H1 (cell line): ENCODE measurements at regions not wholly inside any gene's neighbourhood (a gene's known extent, or its start where the extent isn't known, plus 50 kb on each side); places are given as distances from the start of the nearest gene placed in this dataset.

Source experiments
- CHD1 ChIP-seq: IDR thresholded peaks from 2 replicates; pipeline ENCODE4 v1.6.1; 2012; ENCODE audit warnings: low read depth, low read length, improper control_type of control experiment
- CTCF ChIP-seq, 3 experiments: IDR thresholded peaks; 1 replicate in 2 of 3; 2 replicates in 1 of 3; pipeline versions ENCODE4 v1.5.1 to v1.6.1; 2011; ENCODE audit warnings: low read length in 3 of 3, mild to moderate bottlenecking in 3 of 3, inconsistent platforms in 2 of 3, low read depth in 1 of 3, moderate library complexity in 1 of 3; ENCODE audit not compliant: insufficient read depth in 1 of 3; ENCODE audit errors: control extremely low read depth in 1 of 3
- EP300 ChIP-seq, 2 experiments: IDR thresholded peaks; 1 replicate in 1 of 2; 2 replicates in 1 of 2; pipeline ENCODE4 v1.6.1; 2011 to 2012; ENCODE audit warnings: low read depth in 2 of 2, low read length in 2 of 2, mild to moderate bottlenecking in 2 of 2, borderline replicate concordance in 1 of 2, inconsistent platforms in 1 of 2, moderate library complexity in 1 of 2
- EZH2 ChIP-seq: fragments of 200-600 bp; sonication (generic); IDR thresholded peaks from 2 replicates; pipeline ENCODE4 v1.7.1; 2012; ENCODE audit warnings: low read depth, mild to moderate bottlenecking, moderate library complexity, low read length, inconsistent platforms; ENCODE audit not compliant: severe bottlenecking
- GABPA ChIP-seq: IDR thresholded peaks from 2 replicates; pipeline ENCODE4 v1.6.1; 2011; ENCODE audit warnings: mild to moderate bottlenecking, low read length, moderate library complexity, borderline replicate concordance; ENCODE audit not compliant: insufficient read depth
- POLR2A ChIP-seq, 2 experiments: IDR thresholded peaks; 1 replicate in 1 of 2; 2 replicates in 1 of 2; pipeline ENCODE4 v1.6.1; 2011; ENCODE audit warnings: low read depth in 2 of 2, low read length in 2 of 2, mild to moderate bottlenecking in 2 of 2; ENCODE audit errors: control extremely low read depth in 1 of 2
- RXRA ChIP-seq: IDR thresholded peaks from 2 replicates; pipeline ENCODE4 v1.6.1; 2011; ENCODE audit warnings: low read depth, mild to moderate bottlenecking, low read length, moderate library complexity; ENCODE audit not compliant: insufficient read depth
- TAF1 ChIP-seq: IDR thresholded peaks from 2 replicates; pipeline ENCODE4 v1.6.1; 2011; ENCODE audit warnings: mild to moderate bottlenecking, low read depth, low read length

GRCh38 chr15:79161837-79162508, 71.4 kb upstream of the RASGRF1 start:
- no peak for TF ChIP-seq GABPA
- no peak for TF ChIP-seq TAF1
- no peak for TF ChIP-seq CTCF (IDR thresholded peaks at IDR 0.05; ENCODE audit: control extremely low read depth in 1 of 3, insufficient read depth in 1 of 3, low read depth in 1 of 3, low read length in 3 of 3)
- TF ChIP-seq RXRA: no peak
- no peak for TF ChIP-seq EZH2
- TF ChIP-seq POLR2A (IDR thresholded peaks at IDR 0.05; ENCODE audit: control extremely low read depth in 1 of 2, low read depth in 2 of 2, low read length in 2 of 2): no peak
- TF ChIP-seq EP300 (IDR thresholded peaks at IDR 0.05; ENCODE audit: borderline replicate concordance in 1 of 2, low read depth in 2 of 2, low read length in 2 of 2): no peak
- TF ChIP-seq CHD1: no peak
